ENCODE measurements at regions not wholly inside any gene's neighbourhood (a gene's known extent, or its start where the extent isn't known, plus 50 kb on each side); places are given as distances from the start of the nearest gene placed in this dataset.

DNA sequence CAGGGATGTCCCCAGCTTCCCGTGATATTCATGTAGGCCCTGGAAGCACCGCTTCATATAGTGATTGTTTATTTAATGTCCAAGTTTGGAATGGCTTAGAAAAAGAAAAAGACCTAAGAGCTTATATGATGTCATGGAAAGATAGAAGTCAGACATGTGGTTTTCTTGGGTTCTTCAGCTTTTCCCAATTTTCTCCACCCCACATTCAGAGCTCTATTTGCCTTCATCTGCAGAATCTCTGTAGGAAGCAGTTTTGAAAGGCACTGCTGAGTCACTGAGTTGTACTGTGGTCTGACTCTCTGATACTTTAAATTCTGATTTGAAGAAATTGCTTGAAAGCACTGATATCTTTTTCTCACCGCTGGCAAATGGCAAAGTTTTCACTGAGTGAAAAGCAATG, 120.6 kb upstream of the EDNRA start:
- H3K27me3 ChIP-seq (ENCODE audit: low read length): no peaks in the 10 kb centered on the region
- no peaks in the 10 kb centered on the region for H4K20me1 ChIP-seq (ENCODE audit: insufficient read depth, low read depth, low read length)
- no peaks in the 10 kb centered on the region for H3K9me2 ChIP-seq (replicated peaks; ENCODE audit: insufficient read depth, low read length)

DNA sequence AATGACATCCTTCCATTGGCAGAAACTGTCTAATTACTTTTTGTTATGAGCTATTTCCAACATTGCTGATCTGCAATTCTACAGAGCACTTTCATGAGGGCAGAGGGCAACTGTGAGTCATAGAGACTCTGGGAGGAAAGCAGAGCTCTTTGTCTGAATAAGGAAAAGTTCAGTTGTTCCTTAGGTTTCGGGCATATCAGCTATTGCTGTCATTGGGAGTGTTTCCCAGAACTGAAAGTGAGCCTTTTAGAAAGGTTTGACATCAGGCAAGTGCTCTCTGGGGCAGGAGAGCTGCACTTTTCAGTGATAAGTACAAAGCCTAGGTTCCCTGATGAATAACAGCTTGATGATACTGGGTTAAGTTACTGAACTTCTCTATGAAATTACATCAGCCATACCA, 119.2 kb upstream of the EDNRA start:
- Histone ChIP-seq H3K27me3 (ENCODE audit: low read length) (no peaks in the 10 kb centered on the region), H3K4me3 (ENCODE audit: low read length) (no peak overlapping the region), H3K36me3 (ENCODE audit: insufficient read depth, low read length) (no peaks in the 10 kb centered on the region), H3K4me1 (ENCODE audit: low read length) (no peaks in the 10 kb centered on the region), H4K20me1 (ENCODE audit: insufficient read depth, low read depth, low read length) (no peaks in the 10 kb centered on the region), H3K27ac (ENCODE audit: low read length) (no peak overlapping the region), H3K9me2 (replicated peaks; ENCODE audit: insufficient read depth, low read length) (no peaks in the 10 kb centered on the region), H2AFZ (ENCODE audit: low read length) (no peak overlapping the region), H3K4me2 (ENCODE audit: low read depth, low read length, poor library complexity, severe bottlenecking) (no peak overlapping the region), H3K9me3 (ENCODE audit: low read length) (no peaks in the 10 kb centered on the region), H3K79me2 (ENCODE audit: low read length) (no peaks in the 10 kb centered on the region), H3K9ac (ENCODE audit: low read length) (no peak overlapping the region)
- no peak for DNase-seq

More for the DNA sequence above, 120.6 kb upstream of the EDNRA start:
- no peak overlapping the region for H2AFZ ChIP-seq (ENCODE audit: low read length)
- no peak overlapping the region for H3K4me2 ChIP-seq (ENCODE audit: low read depth, low read length, poor library complexity, severe bottlenecking)
- H3K36me3 ChIP-seq (ENCODE audit: insufficient read depth, low read length): no peaks in the 10 kb centered on the region
- H3K27ac ChIP-seq (ENCODE audit: low read length): no peak overlapping the region
- no peaks in the 10 kb centered on the region for H3K79me2 ChIP-seq (ENCODE audit: low read length)
- no peaks in the 10 kb centered on the region for H3K4me1 ChIP-seq (ENCODE audit: low read length)
- H3K9ac ChIP-seq (ENCODE audit: low read length): no peak overlapping the region
- H3K9me3 ChIP-seq (ENCODE audit: low read length): no peaks in the 10 kb centered on the region
- no peak for DNase-seq
- H3K4me3 ChIP-seq (ENCODE audit: low read length): no peak overlapping the region

GRCh38 chr4:147362938-147363337, 118.0 kb upstream of the EDNRA start:
- H3K4me1 ChIP-seq (ENCODE audit: low read length): no peaks in the 10 kb centered on the region
- H3K9ac ChIP-seq (ENCODE audit: low read length): no peak overlapping the region
- no peak overlapping the region for H3K4me2 ChIP-seq (ENCODE audit: low read depth, low read length, poor library complexity, severe bottlenecking)
- H2AFZ ChIP-seq (ENCODE audit: low read length): no peak overlapping the region
- H4K20me1 ChIP-seq (ENCODE audit: insufficient read depth, low read depth, low read length): no peaks in the 10 kb centered on the region
- no peaks in the 10 kb centered on the region for H3K79me2 ChIP-seq (ENCODE audit: low read length)
- H3K27ac ChIP-seq (ENCODE audit: low read length): no peak overlapping the region
- no peak for DNase-seq
- H3K9me2 ChIP-seq (replicated peaks; ENCODE audit: insufficient read depth, low read length): no peaks in the 10 kb centered on the region
- H3K4me3 ChIP-seq (ENCODE audit: low read length): no peak overlapping the region
- no peaks in the 10 kb centered on the region for H3K27me3 ChIP-seq (ENCODE audit: low read length)
- H3K9me3 ChIP-seq (ENCODE audit: low read length): no peaks in the 10 kb centered on the region
- no peaks in the 10 kb centered on the region for H3K36me3 ChIP-seq (ENCODE audit: insufficient read depth, low read length)

DNA sequence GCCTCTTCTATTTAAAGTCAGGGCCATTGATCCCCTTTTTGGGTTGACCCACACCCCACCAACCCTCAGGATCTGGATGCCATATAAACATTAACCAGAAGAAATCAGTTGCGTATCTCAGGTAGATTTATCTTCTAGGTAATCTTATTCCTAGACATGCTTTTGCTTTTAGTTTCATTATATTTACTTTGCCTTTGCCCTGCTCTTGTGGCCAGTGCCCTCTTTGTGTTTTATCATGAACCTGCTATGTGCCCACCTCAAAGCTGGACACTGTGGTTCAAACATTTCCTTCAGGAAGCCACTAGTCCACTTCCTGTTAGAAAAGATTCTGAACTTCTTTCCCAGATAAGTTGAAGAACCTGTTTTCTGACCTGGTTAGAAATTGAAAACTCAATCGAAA, 117.4 kb upstream of the EDNRA start:
- Histone ChIP-seq H3K9me2 (replicated peaks; ENCODE audit: insufficient read depth, low read length) (no peaks in the 10 kb centered on the region), H3K4me2 (ENCODE audit: low read depth, low read length, poor library complexity, severe bottlenecking) (no peak overlapping the region), H3K36me3 (ENCODE audit: insufficient read depth, low read length) (no peaks in the 10 kb centered on the region), H3K9ac (ENCODE audit: low read length) (no peak overlapping the region), H3K4me3 (ENCODE audit: low read length) (no peak overlapping the region), H3K79me2 (ENCODE audit: low read length) (no peaks in the 10 kb centered on the region), H2AFZ (ENCODE audit: low read length) (no peak overlapping the region), H4K20me1 (ENCODE audit: insufficient read depth, low read depth, low read length) (no peaks in the 10 kb centered on the region), H3K4me1 (ENCODE audit: low read length) (no peaks in the 10 kb centered on the region), H3K27me3 (ENCODE audit: low read length) (no peaks in the 10 kb centered on the region), H3K27ac (ENCODE audit: low read length) (no peak overlapping the region), H3K9me3 (ENCODE audit: low read length) (no peaks in the 10 kb centered on the region)
- no peak for DNase-seq

DNA sequence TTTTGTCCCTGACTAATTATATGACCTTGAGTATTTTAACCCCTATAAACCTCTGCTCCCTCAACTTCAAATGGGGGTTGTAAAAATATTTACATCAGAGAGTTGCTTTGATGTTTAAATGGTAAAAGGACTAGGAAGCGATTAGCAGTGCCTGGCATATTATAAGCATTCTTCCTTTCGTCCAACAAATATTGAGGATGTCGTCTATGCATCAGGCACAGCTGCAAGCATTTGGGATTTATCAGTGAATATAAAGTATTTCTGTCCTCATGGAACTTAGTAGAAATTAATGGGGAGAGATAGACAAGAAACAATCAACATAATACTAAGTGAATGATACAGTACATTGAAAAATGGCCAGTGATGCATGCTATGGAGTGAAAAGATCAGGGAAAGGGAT, 115.5 kb upstream of the EDNRA start:
- H3K9me2 ChIP-seq (replicated peaks; ENCODE audit: insufficient read depth, low read length): no peaks in the 10 kb centered on the region
- no peaks in the 10 kb centered on the region for H4K20me1 ChIP-seq (ENCODE audit: insufficient read depth, low read depth, low read length)
- no peak overlapping the region for H3K27ac ChIP-seq (ENCODE audit: low read length)
- no peaks in the 10 kb centered on the region for H3K9me3 ChIP-seq (ENCODE audit: low read length)
- H3K9ac ChIP-seq (ENCODE audit: low read length): no peak overlapping the region
- no peak overlapping the region for H2AFZ ChIP-seq (ENCODE audit: low read length)
- no peaks in the 10 kb centered on the region for H3K79me2 ChIP-seq (ENCODE audit: low read length)
- DNase-seq: no peak
- no peak overlapping the region for H3K4me2 ChIP-seq (ENCODE audit: low read depth, low read length, poor library complexity, severe bottlenecking)
- no peaks in the 10 kb centered on the region for H3K27me3 ChIP-seq (ENCODE audit: low read length)
- H3K4me3 ChIP-seq (ENCODE audit: low read length): no peak overlapping the region
- no peaks in the 10 kb centered on the region for H3K4me1 ChIP-seq (ENCODE audit: low read length)
- no peaks in the 10 kb centered on the region for H3K36me3 ChIP-seq (ENCODE audit: insufficient read depth, low read length)

GRCh38 chr4:147366164-147366563, 114.7 kb upstream of the EDNRA start:
- H3K9ac ChIP-seq (ENCODE audit: low read length): no peak overlapping the region

GRCh38 chr4:147367891-147368290, 113.0 kb upstream of the EDNRA start:
- Histone ChIP-seq H3K4me2 (ENCODE audit: low read depth, low read length, poor library complexity, severe bottlenecking) (no peak overlapping the region), H3K27me3 (ENCODE audit: low read length) (no peaks in the 10 kb centered on the region), H3K79me2 (ENCODE audit: low read length) (no peaks in the 10 kb centered on the region), H2AFZ (ENCODE audit: low read length) (no peak overlapping the region), H3K9me3 (ENCODE audit: low read length) (no peaks in the 10 kb centered on the region), H3K27ac (ENCODE audit: low read length) (no peak overlapping the region), H4K20me1 (ENCODE audit: insufficient read depth, low read depth, low read length) (no peaks in the 10 kb centered on the region), H3K4me3 (ENCODE audit: low read length) (no peak overlapping the region), H3K4me1 (ENCODE audit: low read length) (no peaks in the 10 kb centered on the region), H3K9ac (ENCODE audit: low read length) (no peak overlapping the region), H3K36me3 (ENCODE audit: insufficient read depth, low read length) (no peaks in the 10 kb centered on the region), H3K9me2 (replicated peaks; ENCODE audit: insufficient read depth, low read length) (no peaks in the 10 kb centered on the region)
- DNase-seq: no peak

More at GRCh38 chr4:147366164-147366563, 114.7 kb upstream of the EDNRA start:
- Histone ChIP-seq H3K27me3 (ENCODE audit: low read length) (no peaks in the 10 kb centered on the region), H3K4me2 (ENCODE audit: low read depth, low read length, poor library complexity, severe bottlenecking) (no peak overlapping the region), H3K9me2 (replicated peaks; ENCODE audit: insufficient read depth, low read length) (no peaks in the 10 kb centered on the region), H3K27ac (ENCODE audit: low read length) (no peak overlapping the region), H3K4me1 (ENCODE audit: low read length) (no peaks in the 10 kb centered on the region), H3K36me3 (ENCODE audit: insufficient read depth, low read length) (no peaks in the 10 kb centered on the region), H3K4me3 (ENCODE audit: low read length) (no peak overlapping the region), H2AFZ (ENCODE audit: low read length) (no peak overlapping the region), H4K20me1 (ENCODE audit: insufficient read depth, low read depth, low read length) (no peaks in the 10 kb centered on the region), H3K79me2 (ENCODE audit: low read length) (no peaks in the 10 kb centered on the region), H3K9me3 (ENCODE audit: low read length) (no peaks in the 10 kb centered on the region)
- no peak for DNase-seq

- H3K9ac ChIP-seq (ENCODE audit: low read length): no peak overlapping the region
- no peaks in the 10 kb centered on the region for H3K79me2 ChIP-seq (ENCODE audit: low read length)
- no peak overlapping the region for H2AFZ ChIP-seq (ENCODE audit: low read length)
- no peaks in the 10 kb centered on the region for H3K9me2 ChIP-seq (replicated peaks; ENCODE audit: insufficient read depth, low read length)
- no peaks in the 10 kb centered on the region for H3K27me3 ChIP-seq (ENCODE audit: low read length)
- H3K36me3 ChIP-seq (ENCODE audit: insufficient read depth, low read length): no peaks in the 10 kb centered on the region
- H4K20me1 ChIP-seq (ENCODE audit: insufficient read depth, low read depth, low read length): no peaks in the 10 kb centered on the region
- H3K4me3 ChIP-seq (ENCODE audit: low read length): no peak overlapping the region
- no peaks in the 10 kb centered on the region for H3K4me1 ChIP-seq (ENCODE audit: low read length)
- no peak overlapping the region for H3K27ac ChIP-seq (ENCODE audit: low read length)
- H3K9me3 ChIP-seq (ENCODE audit: low read length): no peaks in the 10 kb centered on the region
- no peak overlapping the region for H3K4me2 ChIP-seq (ENCODE audit: low read depth, low read length, poor library complexity, severe bottlenecking)
- no peak for DNase-seq
Measured at GRCh38 chr4:147368948-147369347, 111.9 kb upstream of the EDNRA start.

DNA sequence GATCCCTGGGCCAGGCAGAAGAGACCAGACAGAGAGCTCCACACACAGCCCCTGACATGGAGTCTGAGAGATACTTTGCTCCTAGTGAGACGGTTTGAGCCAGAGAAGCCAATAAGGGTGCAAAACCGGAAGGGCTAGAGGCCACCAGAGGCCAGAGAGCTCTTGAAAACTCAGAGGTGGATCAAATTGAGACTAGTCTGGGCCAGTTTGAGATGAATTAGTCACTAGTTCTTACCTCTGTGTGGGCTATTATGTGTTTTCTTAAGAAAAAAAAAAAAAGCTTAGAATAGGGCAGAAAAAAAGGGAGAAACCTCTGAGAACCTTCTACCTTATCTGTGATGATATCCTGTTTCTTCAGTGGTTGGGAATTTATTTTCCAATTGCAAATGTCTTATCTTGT, 110.4 kb upstream of the EDNRA start:
- Histone ChIP-seq H3K9ac (ENCODE audit: low read length) (no peak overlapping the region), H3K36me3 (ENCODE audit: insufficient read depth, low read length) (no peaks in the 10 kb centered on the region), H3K27me3 (ENCODE audit: low read length) (no peaks in the 10 kb centered on the region), H3K4me2 (ENCODE audit: low read depth, low read length, poor library complexity, severe bottlenecking) (no peak overlapping the region), H3K4me3 (ENCODE audit: low read length) (no peak overlapping the region), H3K79me2 (ENCODE audit: low read length) (no peaks in the 10 kb centered on the region), H3K4me1 (ENCODE audit: low read length) (no peaks in the 10 kb centered on the region), H3K27ac (ENCODE audit: low read length) (no peak overlapping the region), H4K20me1 (ENCODE audit: insufficient read depth, low read depth, low read length) (no peaks in the 10 kb centered on the region), H2AFZ (ENCODE audit: low read length) (no peak overlapping the region), H3K9me2 (replicated peaks; ENCODE audit: insufficient read depth, low read length) (no peaks in the 10 kb centered on the region), H3K9me3 (ENCODE audit: low read length) (no peaks in the 10 kb centered on the region)
- DNase-seq: no peak
